ENCODE measurements at regions not wholly inside any gene's neighbourhood (a gene's known extent, or its start where the extent isn't known, plus 50 kb on each side); places are given as distances from the start of the nearest gene placed in this dataset.

DNA sequence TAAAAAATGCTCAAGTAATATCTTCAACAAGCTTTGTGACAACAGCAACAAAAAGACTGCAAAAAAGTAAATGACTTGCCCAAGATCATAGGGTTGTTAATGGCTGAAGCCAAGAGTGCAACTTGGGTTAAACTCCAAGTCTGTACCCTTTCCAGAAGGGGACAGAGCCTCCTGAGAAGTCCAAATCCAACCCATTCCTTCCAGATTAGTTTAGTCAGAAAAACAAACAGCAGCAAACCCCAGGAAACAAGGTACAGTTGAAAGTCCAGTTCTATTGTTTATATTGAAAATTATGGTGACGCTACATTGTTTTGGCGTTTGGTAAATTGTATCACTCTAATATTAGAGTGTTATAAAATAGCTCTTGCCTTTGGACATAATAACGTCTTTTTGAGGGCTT lies 239.9 kb downstream of the SPTSSA start:
- no peak for TF ChIP-seq POLR2A (IDR thresholded peaks at IDR 0.05; ENCODE audit: low read length)
- TF ChIP-seq GATA1 (IDR thresholded peaks at IDR 0.05; ENCODE audit: low read depth, low read length), result no peak
